ENCODE measurements at regions not wholly inside any gene's neighbourhood (a gene's known extent, or its start where the extent isn't known, plus 50 kb on each side); places are given as distances from the start of the nearest gene placed in this dataset.

- no peaks in the 10 kb centered on the region for H3K27me3 ChIP-seq (ENCODE audit: insufficient read depth)
- DNase-seq = no peak
- H3K9me2 ChIP-seq = no peaks in the 10 kb centered on the region
- no peak overlapping the region for H3K27ac ChIP-seq (ENCODE audit: low read depth in 2 of 2, low read length in 1 of 2)
- H3K9ac ChIP-seq = no peak overlapping the region
- ChIA-PET POLR2A (no interaction called here), CTCF (no interaction called here)
- no peak overlapping the region for H3K4me2 ChIP-seq
- TF ChIP-seq MXI1 (IDR thresholded peaks at IDR 0.05; ENCODE audit: low read depth, low read length) (no peak), TAF1 (IDR thresholded peaks at IDR 0.05; ENCODE audit: borderline replicate concordance, low read depth, low read length) (no peak), JUND (IDR thresholded peaks at IDR 0.05) (no peak), RAD21 (IDR thresholded peaks at IDR 0.05; ENCODE audit: low read length) (no peak), USF1 (IDR thresholded peaks at IDR 0.05; ENCODE audit: borderline replicate concordance, low read depth) (no peak), FOXJ3 (CRISPR knock-in tag; IDR thresholded peaks at IDR 0.05) (no peak), FOSL2 (IDR thresholded peaks at IDR 0.05; ENCODE audit: borderline replicate concordance, low read depth) (no peak), SMC3 (IDR thresholded peaks at IDR 0.05; ENCODE audit: low read depth, low read length) (no peak), NFIC (IDR thresholded peaks at IDR 0.05; ENCODE audit: borderline replicate concordance) (no peak), RXRA (IDR thresholded peaks at IDR 0.05; ENCODE audit: borderline replicate concordance, low read depth) (no peak), EZH2phosphoT487 (IDR thresholded peaks at IDR 0.05; ENCODE audit: borderline replicate concordance, low read depth) (no peak), YY1 (IDR thresholded peaks at IDR 0.05; ENCODE audit: low read depth) (no peak), TCF12 (IDR thresholded peaks at IDR 0.05) (no peak)
- TF ChIP-seq, protein P1, sequence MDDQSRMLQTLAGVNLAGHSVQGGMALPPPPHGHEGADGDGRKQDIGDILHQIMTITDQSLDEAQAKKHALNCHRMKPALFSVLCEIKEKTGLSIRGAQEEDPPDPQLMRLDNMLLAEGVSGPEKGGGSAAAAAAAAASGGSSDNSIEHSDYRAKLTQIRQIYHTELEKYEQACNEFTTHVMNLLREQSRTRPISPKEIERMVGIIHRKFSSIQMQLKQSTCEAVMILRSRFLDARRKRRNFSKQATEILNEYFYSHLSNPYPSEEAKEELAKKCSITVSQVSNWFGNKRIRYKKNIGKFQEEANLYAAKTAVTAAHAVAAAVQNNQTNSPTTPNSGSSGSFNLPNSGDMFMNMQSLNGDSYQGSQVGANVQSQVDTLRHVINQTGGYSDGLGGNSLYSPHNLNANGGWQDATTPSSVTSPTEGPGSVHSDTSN (IDR thresholded peaks at IDR 0.05) = no peak
- TF ChIP-seq, protein P2, sequence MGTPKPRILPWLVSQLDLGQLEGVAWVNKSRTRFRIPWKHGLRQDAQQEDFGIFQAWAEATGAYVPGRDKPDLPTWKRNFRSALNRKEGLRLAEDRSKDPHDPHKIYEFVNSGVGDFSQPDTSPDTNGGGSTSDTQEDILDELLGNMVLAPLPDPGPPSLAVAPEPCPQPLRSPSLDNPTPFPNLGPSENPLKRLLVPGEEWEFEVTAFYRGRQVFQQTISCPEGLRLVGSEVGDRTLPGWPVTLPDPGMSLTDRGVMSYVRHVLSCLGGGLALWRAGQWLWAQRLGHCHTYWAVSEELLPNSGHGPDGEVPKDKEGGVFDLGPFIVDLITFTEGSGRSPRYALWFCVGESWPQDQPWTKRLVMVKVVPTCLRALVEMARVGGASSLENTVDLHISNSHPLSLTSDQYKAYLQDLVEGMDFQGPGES (IDR thresholded peaks at IDR 0.05; ENCODE audit: low read depth, low read length) = no peak
- H3K4me1 ChIP-seq (ENCODE audit: control insufficient read depth in 1 of 2, insufficient read depth in 2 of 2, low read depth in 1 of 2, low read length in 1 of 2) = no peaks in the 10 kb centered on the region
- H2AFZ ChIP-seq (ENCODE audit: low read depth) = no peak overlapping the region
- H4K20me1 ChIP-seq (ENCODE audit: insufficient read depth) = no peaks in the 10 kb centered on the region
- H3K9me3 ChIP-seq = no peaks in the 10 kb centered on the region
- no peaks in the 10 kb centered on the region for H3K36me3 ChIP-seq (replicated peaks in 1 of 2; ENCODE audit: control insufficient read depth in 1 of 2, insufficient read depth in 2 of 2, low read length in 1 of 2)
- no peaks in the 10 kb centered on the region for H3F3A ChIP-seq (replicated peaks; ENCODE audit: insufficient read depth)
- no peak overlapping the region for H3K4me3 ChIP-seq (ENCODE audit: low read depth in 2 of 2, low read length in 1 of 2)
- no peaks in the 10 kb centered on the region for H3K79me2 ChIP-seq (ENCODE audit: insufficient read depth)
Measured at GRCh38 chr3:4091786-4092185, 211.4 kb upstream of the SETMAR start.

DNA sequence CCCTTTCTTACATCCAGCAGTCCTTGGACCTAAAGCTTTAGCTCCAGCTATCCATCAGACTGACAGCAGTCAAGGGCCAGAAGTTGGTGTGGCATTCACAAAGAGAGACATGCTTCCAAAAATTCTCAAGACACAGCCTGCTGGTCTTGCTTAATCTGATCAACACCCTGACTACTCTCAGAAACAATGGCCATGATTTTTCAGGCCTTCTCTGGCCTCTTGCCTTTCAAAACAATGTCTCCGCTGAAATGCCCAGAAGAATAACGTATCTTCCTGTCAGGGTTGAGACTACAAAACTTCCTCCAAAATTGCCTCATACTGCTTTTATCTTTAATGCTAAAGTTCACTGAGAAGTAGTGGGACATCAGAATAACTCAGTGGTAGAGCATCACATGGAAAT is 205.4 kb upstream of the SETMAR start:
- H3F3A ChIP-seq (replicated peaks; ENCODE audit: insufficient read depth) = no peaks in the 10 kb centered on the region
- H3K36me3 ChIP-seq (replicated peaks in 1 of 2; ENCODE audit: control insufficient read depth in 1 of 2, insufficient read depth in 2 of 2, low read length in 1 of 2) = no peaks in the 10 kb centered on the region
- H3K4me3 ChIP-seq (ENCODE audit: low read depth in 2 of 2, low read length in 1 of 2) = no peak overlapping the region
- H4K20me1 ChIP-seq (ENCODE audit: insufficient read depth) = no peaks in the 10 kb centered on the region
- ChIA-PET CTCF (no interaction called here), POLR2A (no interaction called here)
- H3K4me1 ChIP-seq (ENCODE audit: control insufficient read depth in 1 of 2, insufficient read depth in 2 of 2, low read depth in 1 of 2, low read length in 1 of 2) = no peaks in the 10 kb centered on the region
- no peak overlapping the region for H3K27ac ChIP-seq (ENCODE audit: low read depth in 2 of 2, low read length in 1 of 2)
- H3K9me2 ChIP-seq = no peaks in the 10 kb centered on the region
- no peak overlapping the region for H3K9ac ChIP-seq
- 6% methylated on average over 2 of the region's 2 CpGs for WGBS (ENCODE audit: low lambda C conversion rate)
- no peak overlapping the region for H3K4me2 ChIP-seq
- TF ChIP-seq SIN3A (IDR thresholded peaks at IDR 0.05; ENCODE audit: borderline replicate concordance, low read depth, low read length) = no peak
- H2AFZ ChIP-seq (ENCODE audit: low read depth) = no peak overlapping the region
- H3K79me2 ChIP-seq (ENCODE audit: insufficient read depth) = no peaks in the 10 kb centered on the region
- DNase-seq = no peak
- H3K27me3 ChIP-seq (ENCODE audit: insufficient read depth) = no peaks in the 10 kb centered on the region
- no peaks in the 10 kb centered on the region for H3K9me3 ChIP-seq
